Ovary (tissue), 7 donors: ENCODE measurements at regions not wholly inside any gene's neighbourhood (a gene's known extent, or its start where the extent isn't known, plus 50 kb on each side); places are given as distances from the start of the nearest gene placed in this dataset.

Experiments used
- DNase-seq, 5 donors: peaks; one replicate each; pipeline ENCODE4 v3.0.0-alpha.2; 2019 to 2020
- H3K27ac ChIP-seq, 2 donors: fragments of 200-600 bp; one replicate each; pipeline versions ENCODE4 v1.5.1 to v1.8.0; 2019 to 2022
- H3K27me3 ChIP-seq: fragments of 200-600 bp; one replicate; pipeline ENCODE4 v1.8.0; 2022
- H3K36me3 ChIP-seq: fragments of 200-600 bp; sonication (generic); one replicate; pipeline ENCODE4 v1.5.1; 2019
- H3K4me1 ChIP-seq: one replicate; pipeline ENCODE4 v1.8.1; 2013; ENCODE audit warnings: mild to moderate bottlenecking, moderate library complexity; ENCODE audit not compliant: insufficient read depth
- H3K4me3 ChIP-seq: fragments of 200-600 bp; sonication (generic); one replicate; pipeline ENCODE4 v1.5.1; 2017
- H3K9me3 ChIP-seq, 2 donors: fragments of 200-600 bp in 1 of 2; sonication (generic) in 1 of 2; one replicate each; pipeline versions ENCODE4 v1.5.1 to v1.8.1; 2013 to 2019; ENCODE audit warnings: mild to moderate bottlenecking in 1 of 2, moderate library complexity in 1 of 2
- CTCF ChIP-seq, 3 donors: fragments of 450-650 bp in 2 of 3; fragments of 200-600 bp in 1 of 3; IDR thresholded peaks; one replicate each; pipeline versions ENCODE4 v1.5.1 to v1.8.0; 2016 to 2022; ENCODE audit warnings: antibody characterized with exemption in 3 of 3, mild to moderate bottlenecking in 1 of 3
- EP300 ChIP-seq: sonication (generic); formaldehyde crosslinking; IDR thresholded peaks from one replicate; pipeline ENCODE4 v1.6.1; 2017; ENCODE audit warnings: antibody characterized with exemption
- POLR2A ChIP-seq: fragments of 450-650 bp; IDR thresholded peaks from one replicate; pipeline ENCODE4 v1.6.1; 2017; ENCODE audit warnings: antibody characterized with exemption, mild to moderate bottlenecking, moderate library complexity
- WGBS, 3 donors: extraction: QIAGEN DNeasy Blood & Tissue Kit in 1 of 3; methylation state at CpG; one replicate each; pipeline versions ENCODE4 v1.1.5 to v1.1.7; 2013 to 2017; 5-methylcytosine and 5-hydroxymethylcytosine counted together
- intact Hi-C, 4 donors: fragments of 100-400 bp; cut with DNase I; formaldehyde crosslinking; loops; one replicate each; pipeline versions ENCODE4 v1.11.0 to v1.15.1; 2022 to 2023
- donor health status: DM: no; HTN: no; CAD: no; lungs with moderate emphysema.
- donor health status: DM: no; HTN: no; CAD: no.
- donor health status: Bipolar disorder and iron deficiency.
- donor health status: DM: no; HTN: no; CAD: no.
- donor health status: DM: yes; HTN: yes; CAD: no.

- no peak for TF ChIP-seq EP300
- no peak for TF ChIP-seq POLR2A
- no peak for TF ChIP-seq CTCF (IDR thresholded peaks at IDR 0.05)
- 0% methylated on average over 1 of the region's 1 CpG for WGBS, 3 donors
- no peak overlapping the region for H3K27ac ChIP-seq
- no peak for DNase-seq
- no peaks in the 10 kb centered on the region for H3K4me1 ChIP-seq
- intact Hi-C loops = no loop called here
- no peaks in the 10 kb centered on the region for H3K36me3 ChIP-seq
- no peaks in the 10 kb centered on the region for H3K9me3 ChIP-seq
- H3K4me3 ChIP-seq = no peak overlapping the region
- no peaks in the 10 kb centered on the region for H3K27me3 ChIP-seq
These were observed 516.9 kb downstream of the SLC16A7 start for GRCh38 chr12:60112763-60113162.

DNA sequence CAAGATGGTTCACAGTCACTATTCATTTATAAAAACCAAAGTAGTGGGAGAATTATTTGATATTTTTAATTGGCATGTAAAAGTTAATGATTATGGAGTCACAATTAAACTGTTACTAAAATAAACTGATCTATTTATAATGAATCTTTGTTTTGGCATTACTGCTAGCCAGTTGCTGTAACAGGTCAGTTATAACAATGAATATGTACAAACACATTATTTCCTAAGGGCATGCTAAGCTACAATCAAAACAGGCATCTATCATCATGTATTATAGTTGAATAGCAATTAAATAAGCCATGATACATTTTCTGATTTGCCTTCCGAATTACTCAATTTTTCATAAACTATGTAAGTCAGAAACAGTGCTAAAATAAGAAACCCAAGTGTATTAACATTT lies 518.3 kb downstream of the SLC16A7 start:
- Histone ChIP-seq H3K36me3 (no peaks in the 10 kb centered on the region), H3K27me3 (no peaks in the 10 kb centered on the region), H3K4me3 (no peak overlapping the region), H3K4me1 (no peaks in the 10 kb centered on the region), H3K9me3 (no peaks in the 10 kb centered on the region), H3K27ac (no peak overlapping the region)
- WGBS, 3 donors = 80 to 87% (median 85%) methylated on average over 1 of the region's 1 CpG
- no peak for DNase-seq
- TF ChIP-seq EP300 (no peak), POLR2A (no peak), CTCF (IDR thresholded peaks at IDR 0.05) (no peak)
- intact Hi-C loops = no loop called here

GRCh38 chr12:60119327-60119726 lies 523.5 kb downstream of the SLC16A7 start:
- no peaks in the 10 kb centered on the region for H3K27me3 ChIP-seq
- DNase-seq = no peak
- no peaks in the 10 kb centered on the region for H3K36me3 ChIP-seq
- intact Hi-C loops = no loop called here
- WGBS, 3 donors = 55 to 67% (median 57%) methylated on average over 2 of the region's 2 CpGs
- H3K27ac ChIP-seq = no peak overlapping the region
- no peaks in the 10 kb centered on the region for H3K9me3 ChIP-seq
- H3K4me1 ChIP-seq = no peaks in the 10 kb centered on the region
- H3K4me3 ChIP-seq = no peak overlapping the region
- no peak for TF ChIP-seq CTCF (IDR thresholded peaks at IDR 0.05)
- TF ChIP-seq EP300 = no peak
- TF ChIP-seq POLR2A = no peak

- DNase-seq = no peak
- Histone ChIP-seq H3K9me3 (no peaks in the 10 kb centered on the region), H3K4me1 (no peaks in the 10 kb centered on the region), H3K27ac (no peak overlapping the region), H3K27me3 (no peaks in the 10 kb centered on the region), H3K36me3 (no peaks in the 10 kb centered on the region), H3K4me3 (no peak overlapping the region)
- intact Hi-C loops = no loop called here
- WGBS, 3 donors = 76 to 81% (median 77%) methylated on average over 5 of the region's 5 CpGs
- TF ChIP-seq CTCF (IDR thresholded peaks at IDR 0.05) (no peak), EP300 (no peak), POLR2A (no peak)
These were observed 524.4 kb downstream of the SLC16A7 start for GRCh38 chr12:60120199-60120598.

DNA sequence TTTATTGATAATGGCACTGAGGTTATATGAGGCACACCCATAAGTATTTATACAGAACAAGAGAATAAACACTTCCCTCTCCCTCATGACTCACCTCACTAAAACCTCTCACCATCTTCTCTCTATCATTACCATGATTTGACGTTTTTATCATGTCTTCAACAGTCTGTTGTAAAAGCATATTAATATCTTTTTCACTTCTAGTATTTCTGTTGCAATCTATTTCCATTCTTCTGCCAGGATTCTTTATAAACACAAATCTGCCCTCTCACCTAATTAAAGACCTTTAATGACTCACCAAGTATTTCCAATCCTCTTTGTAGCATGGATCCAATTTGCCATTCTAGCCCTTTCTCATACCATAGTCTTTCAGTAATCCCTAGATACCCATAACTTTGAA lies 527.7 kb downstream of the SLC16A7 start:
- Histone ChIP-seq H3K9me3 (no peaks in the 10 kb centered on the region), H3K36me3 (no peaks in the 10 kb centered on the region), H3K27ac (no peak overlapping the region), H3K27me3 (no peaks in the 10 kb centered on the region), H3K4me1 (no peaks in the 10 kb centered on the region), H3K4me3 (no peak overlapping the region)
- TF ChIP-seq CTCF (IDR thresholded peaks at IDR 0.05) (no peak), EP300 (no peak)
- DNase-seq = no peak
- intact Hi-C loops = no loop called here
- 45 to 53% (median 50%) methylated on average over 1 of the region's 1 CpG for WGBS, 3 donors
